KMS-11 (cell line): ENCODE measurements at regions not wholly inside any gene's neighbourhood (a gene's known extent, or its start where the extent isn't known, plus 50 kb on each side); places are given as distances from the start of the nearest gene placed in this dataset.
"Not testable (repeated sequence)": the region's sequence is repeated elsewhere in the genome, so short reads cannot be mapped to it uniquely, and the experiment has no call there.

Experiments
- H2AFZ ChIP-seq: fragments of 200-600 bp; sonication (generic); 2 replicates; pipeline ENCODE4 v1.6.1; 2016; ENCODE audit warnings: antibody characterized with exemption, mixed run types, low read depth
- H3K27ac ChIP-seq: fragments of 200-600 bp; sonication (generic); 2 replicates; pipeline ENCODE4 v1.6.1; 2016; ENCODE audit warnings: mild to moderate bottlenecking, mixed run types
- H3K27me3 ChIP-seq: fragments of 200-600 bp; sonication (generic); 2 replicates; pipeline ENCODE4 v1.6.1; 2017; ENCODE audit warnings: mild to moderate bottlenecking, low read depth, mixed run types, moderate library complexity; ENCODE audit not compliant: insufficient read depth
- H3K36me3 ChIP-seq: fragments of 200-600 bp; sonication (generic); 2 replicates; pipeline ENCODE4 v1.6.1; 2017; ENCODE audit warnings: mild to moderate bottlenecking, mixed run types; ENCODE audit not compliant: insufficient read depth
- H3K4me1 ChIP-seq: fragments of 200-600 bp; sonication (generic); 2 replicates; pipeline ENCODE4 v1.6.1; 2016; ENCODE audit warnings: mild to moderate bottlenecking, low read depth, mixed run types; ENCODE audit not compliant: poor library complexity, severe bottlenecking
- H3K4me2 ChIP-seq: fragments of 200-600 bp; sonication (generic); 2 replicates; pipeline ENCODE4 v1.7.0; 2016; ENCODE audit warnings: mild to moderate bottlenecking, mixed run types
- H3K4me3 ChIP-seq: fragments of 200-600 bp; sonication (generic); IDR thresholded peaks from 2 replicates; pipeline ENCODE4 v1.6.1; 2017; ENCODE audit warnings: low read depth, low read length, mixed read lengths; ENCODE audit not compliant: insufficient read depth
- H3K79me2 ChIP-seq: fragments of 200-600 bp; sonication (generic); 2 replicates; pipeline ENCODE4 v1.6.1; 2016; ENCODE audit warnings: low read depth, mixed run types; ENCODE audit not compliant: insufficient read depth
- H3K9ac ChIP-seq: fragments of 200-600 bp; sonication (generic); 2 replicates; pipeline ENCODE4 v1.6.1; 2016; ENCODE audit warnings: mild to moderate bottlenecking, mixed run types
- H4K20me1 ChIP-seq: fragments of 200-600 bp; sonication (generic); 2 replicates; pipeline ENCODE4 v1.6.1; 2016; ENCODE audit warnings: mild to moderate bottlenecking, mixed run types; ENCODE audit not compliant: insufficient read depth
- TF ChIP-seq, protein P1 (sequence below): fragments of 200-600 bp; sonication (generic); conservative IDR thresholded peaks from 2 replicates; pipeline ENCODE4 v1.6.1; 2017; ENCODE audit warnings: low read depth, mild to moderate bottlenecking, antibody characterized with exemption, low read length, moderate library complexity, mixed read lengths

DNA sequence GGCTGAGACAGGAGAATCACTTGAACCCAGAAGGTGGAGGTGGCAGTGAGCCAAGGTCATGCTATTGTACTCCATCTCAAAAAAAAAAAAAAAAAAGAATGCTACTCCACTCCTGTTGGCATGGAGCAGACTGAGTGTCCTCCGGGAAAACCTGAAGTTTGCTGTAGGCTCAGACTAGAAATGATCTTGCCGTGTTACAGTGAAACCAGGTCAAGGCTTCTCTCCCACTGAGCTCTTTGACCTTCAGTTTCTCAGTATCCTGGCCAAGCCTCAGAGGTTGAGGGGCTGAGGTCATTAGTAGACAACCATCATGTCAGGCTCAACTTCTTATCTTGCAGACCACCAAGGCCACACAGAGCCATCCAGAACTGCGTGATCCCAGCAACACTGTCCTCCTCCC is 348.6 kb upstream of the ZNF32 start:
- Histone ChIP-seq H3K4me2 (no peak overlapping the region), H3K36me3 (no peaks in the 10 kb centered on the region), H3K9ac (no peak overlapping the region), H3K4me3 (no peak overlapping the region), H2AFZ (no peak overlapping the region), H3K27me3 (no peaks in the 10 kb centered on the region), H3K79me2 (no peaks in the 10 kb centered on the region), H3K4me1 (peaks cover 5% of the 10 kb centered on the region), H4K20me1 (no peaks in the 10 kb centered on the region), H3K27ac (no peak overlapping the region)
- TF ChIP-seq, protein P1, sequence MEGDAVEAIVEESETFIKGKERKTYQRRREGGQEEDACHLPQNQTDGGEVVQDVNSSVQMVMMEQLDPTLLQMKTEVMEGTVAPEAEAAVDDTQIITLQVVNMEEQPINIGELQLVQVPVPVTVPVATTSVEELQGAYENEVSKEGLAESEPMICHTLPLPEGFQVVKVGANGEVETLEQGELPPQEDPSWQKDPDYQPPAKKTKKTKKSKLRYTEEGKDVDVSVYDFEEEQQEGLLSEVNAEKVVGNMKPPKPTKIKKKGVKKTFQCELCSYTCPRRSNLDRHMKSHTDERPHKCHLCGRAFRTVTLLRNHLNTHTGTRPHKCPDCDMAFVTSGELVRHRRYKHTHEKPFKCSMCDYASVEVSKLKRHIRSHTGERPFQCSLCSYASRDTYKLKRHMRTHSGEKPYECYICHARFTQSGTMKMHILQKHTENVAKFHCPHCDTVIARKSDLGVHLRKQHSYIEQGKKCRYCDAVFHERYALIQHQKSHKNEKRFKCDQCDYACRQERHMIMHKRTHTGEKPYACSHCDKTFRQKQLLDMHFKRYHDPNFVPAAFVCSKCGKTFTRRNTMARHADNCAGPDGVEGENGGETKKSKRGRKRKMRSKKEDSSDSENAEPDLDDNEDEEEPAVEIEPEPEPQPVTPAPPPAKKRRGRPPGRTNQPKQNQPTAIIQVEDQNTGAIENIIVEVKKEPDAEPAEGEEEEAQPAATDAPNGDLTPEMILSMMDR, result no peak

DNA sequence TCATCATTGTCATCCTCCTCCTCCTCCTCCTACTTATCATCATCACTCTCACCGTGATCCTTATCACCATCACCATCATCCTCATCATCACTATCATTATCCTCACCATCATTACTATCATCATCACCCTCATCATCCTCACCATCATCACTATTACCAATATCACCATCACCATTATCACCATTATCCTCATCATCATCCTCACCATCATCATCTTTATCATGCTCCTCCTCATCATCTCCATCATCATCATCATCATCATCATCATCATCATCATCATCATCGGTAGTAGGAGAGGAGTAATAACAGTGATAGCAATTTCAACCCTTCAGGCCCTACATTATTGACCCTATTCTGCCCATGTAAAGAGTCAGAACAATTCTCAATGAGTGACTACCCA is 345.9 kb upstream of the ZNF32 start:
- H4K20me1 ChIP-seq, result no peaks in the 10 kb centered on the region
- H3K79me2 ChIP-seq, result no peaks in the 10 kb centered on the region
- H3K4me3 ChIP-seq, result no peak overlapping the region
- H3K36me3 ChIP-seq, result no peaks in the 10 kb centered on the region
- no peak overlapping the region for H3K4me2 ChIP-seq
- H3K9ac ChIP-seq, result no peak overlapping the region
- H3K27me3 ChIP-seq, result no peaks in the 10 kb centered on the region
- no peak overlapping the region for H2AFZ ChIP-seq
- TF ChIP-seq, protein P1, result no peak
- peaks cover 5% of the 10 kb centered on the region for H3K4me1 ChIP-seq
- H3K27ac ChIP-seq, result no peak overlapping the region

DNA sequence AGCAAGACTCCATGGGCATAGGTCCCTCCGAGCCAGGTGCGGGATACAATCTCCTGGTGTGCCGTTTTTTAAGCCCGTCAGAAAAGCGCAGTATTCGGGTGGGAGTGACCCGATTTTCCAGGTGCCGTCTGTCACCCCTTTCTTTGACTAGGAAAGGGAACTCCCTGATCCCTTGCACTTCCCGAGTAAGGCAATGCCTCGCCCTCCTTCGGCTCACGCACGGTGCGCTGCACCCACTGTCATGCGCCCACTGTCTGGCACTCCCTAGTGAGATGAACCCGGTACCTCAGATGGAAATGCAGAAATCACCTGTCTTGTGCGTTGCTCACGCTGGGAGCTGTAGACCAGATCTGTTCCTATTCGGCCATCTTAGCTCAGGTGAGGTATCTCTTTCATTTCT is 344.1 kb upstream of the ZNF32 start:
- not testable (repeated sequence) for H3K79me2 ChIP-seq, H3K27ac ChIP-seq, H3K27me3 ChIP-seq, H3K9ac ChIP-seq, H3K4me2 ChIP-seq, H3K4me3 ChIP-seq, H2AFZ ChIP-seq, H3K36me3 ChIP-seq, H3K4me1 ChIP-seq, H4K20me1 ChIP-seq

DNA sequence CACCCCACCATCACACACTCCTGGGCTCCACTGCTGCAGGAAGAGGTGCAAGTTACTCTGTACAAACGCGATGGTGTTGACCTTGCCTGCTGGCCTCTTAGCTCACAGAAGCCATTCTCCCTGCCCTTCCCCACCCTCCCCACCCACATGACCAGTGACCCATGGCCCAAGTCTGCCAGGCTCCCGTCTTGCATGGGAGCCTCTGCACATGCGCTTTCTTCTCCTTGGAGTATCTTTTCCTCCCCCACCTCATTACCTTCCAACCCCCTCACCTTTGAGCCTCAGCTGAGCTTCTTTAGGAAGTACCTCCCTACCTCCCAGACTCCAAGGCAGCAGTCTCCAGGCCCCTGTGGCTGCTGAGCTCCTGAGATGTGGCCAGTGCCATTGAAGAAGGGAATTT is 337.7 kb upstream of the ZNF32 start:
- H3K9ac ChIP-seq, result no peak overlapping the region
- no peak overlapping the region for H3K27ac ChIP-seq
- no peak overlapping the region for H3K4me3 ChIP-seq
- no peak overlapping the region for H2AFZ ChIP-seq
- H3K4me1 ChIP-seq, result no peaks in the 10 kb centered on the region
- TF ChIP-seq, protein P1, result no peak
- H3K36me3 ChIP-seq, result no peaks in the 10 kb centered on the region
- no peaks in the 10 kb centered on the region for H3K27me3 ChIP-seq
- no peaks in the 10 kb centered on the region for H3K79me2 ChIP-seq
- no peaks in the 10 kb centered on the region for H4K20me1 ChIP-seq
- no peak overlapping the region for H3K4me2 ChIP-seq

- no peaks in the 10 kb centered on the region for H3K36me3 ChIP-seq
- H3K4me1 ChIP-seq, result no peaks in the 10 kb centered on the region
- TF ChIP-seq, protein P1, result no peak
- H3K9ac ChIP-seq, result no peak overlapping the region
- no peak overlapping the region for H3K4me3 ChIP-seq
- no peaks in the 10 kb centered on the region for H4K20me1 ChIP-seq
- no peak overlapping the region for H3K4me2 ChIP-seq
- H3K79me2 ChIP-seq, result no peaks in the 10 kb centered on the region
- no peak overlapping the region for H2AFZ ChIP-seq
- no peaks in the 10 kb centered on the region for H3K27me3 ChIP-seq
- H3K27ac ChIP-seq, result no peak overlapping the region
Measured at GRCh38 chr10:43985941-43986340, 337.3 kb upstream of the ZNF32 start.
